DMS53 (cell line): ENCODE measurements at regions not wholly inside any gene's neighbourhood (a gene's known extent, or its start where the extent isn't known, plus 50 kb on each side); places are given as distances from the start of the nearest gene placed in this dataset.

ENCODE experiments used
- DNase-seq: peaks from one replicate; lab custom pipeline; 2025; lab: John Stamatoyannopoulos, UW

DNA sequence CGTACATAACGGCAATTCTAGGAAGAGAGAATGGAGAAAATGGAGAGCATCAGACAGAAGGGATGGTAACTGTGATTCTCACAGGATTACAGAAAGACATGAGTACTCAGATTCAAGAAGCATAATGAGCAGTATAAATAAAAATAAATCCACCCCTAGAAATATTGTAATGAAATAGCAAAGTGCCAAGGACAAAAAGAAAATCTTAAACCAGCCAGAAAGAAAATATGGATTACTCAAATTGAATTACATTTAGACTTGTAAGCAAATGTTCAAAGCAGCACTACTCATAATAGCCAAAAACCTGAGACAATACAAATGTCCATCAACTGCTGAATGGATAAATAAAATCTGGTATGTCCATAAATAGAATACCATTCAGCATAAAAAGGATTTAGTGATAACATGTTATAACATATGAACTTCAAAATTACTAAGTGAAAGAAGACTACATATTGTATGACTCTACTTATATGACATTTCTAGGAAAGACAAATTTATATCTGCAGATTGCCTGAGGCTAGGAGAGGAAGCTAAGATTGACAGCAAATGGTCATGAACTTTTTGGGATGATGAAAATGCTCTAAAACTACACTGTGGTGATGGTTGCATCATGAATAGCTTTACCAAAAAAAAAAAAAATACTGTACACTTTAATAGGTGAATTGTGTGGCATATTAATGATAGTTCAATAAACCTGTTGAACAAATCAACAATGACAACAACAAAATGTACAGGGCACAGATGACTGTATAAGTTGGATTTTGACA, 63.4 kb upstream of the SPTBN1 start:
- DNase-seq = no peak

DNA sequence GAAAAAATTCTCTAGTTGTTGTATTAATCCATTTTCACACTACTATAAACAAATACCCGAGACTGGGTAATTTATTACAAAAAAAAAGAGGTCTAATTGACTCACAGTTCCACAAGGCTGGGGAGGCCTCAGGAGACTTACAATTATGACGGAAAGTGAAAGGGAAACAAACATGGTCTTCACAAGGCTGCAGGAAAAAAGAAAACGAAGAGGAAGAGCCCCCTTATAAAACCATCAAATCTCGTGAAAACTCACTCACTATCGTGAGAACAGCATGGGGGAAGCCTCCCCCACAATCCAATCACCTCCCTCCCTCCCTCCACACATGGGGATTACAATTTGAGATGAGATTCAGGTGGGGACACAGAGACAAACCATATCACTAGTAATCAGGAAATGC, 61.7 kb upstream of the SPTBN1 start:
- DNase-seq = no peak

DNA sequence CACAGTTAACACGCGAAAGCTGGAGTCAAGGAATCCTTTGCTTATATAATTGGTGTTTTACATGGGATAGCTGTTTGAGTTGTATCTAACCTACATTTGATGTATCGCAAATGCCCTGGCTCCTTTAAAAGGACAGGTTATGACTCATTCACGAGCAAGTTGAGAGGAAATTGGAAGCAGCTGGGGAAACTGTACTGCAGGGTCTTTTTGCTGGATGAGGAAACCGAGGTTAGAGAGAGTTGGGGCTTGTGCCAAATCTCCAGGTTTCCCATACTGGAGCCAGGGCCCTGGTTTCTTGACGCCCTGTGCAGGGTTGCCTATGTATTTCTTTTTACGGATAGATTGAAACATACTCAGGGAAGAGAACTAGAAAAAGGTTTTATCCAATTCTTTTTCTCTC, 60.0 kb upstream of the SPTBN1 start:
- no peak for DNase-seq

DNA sequence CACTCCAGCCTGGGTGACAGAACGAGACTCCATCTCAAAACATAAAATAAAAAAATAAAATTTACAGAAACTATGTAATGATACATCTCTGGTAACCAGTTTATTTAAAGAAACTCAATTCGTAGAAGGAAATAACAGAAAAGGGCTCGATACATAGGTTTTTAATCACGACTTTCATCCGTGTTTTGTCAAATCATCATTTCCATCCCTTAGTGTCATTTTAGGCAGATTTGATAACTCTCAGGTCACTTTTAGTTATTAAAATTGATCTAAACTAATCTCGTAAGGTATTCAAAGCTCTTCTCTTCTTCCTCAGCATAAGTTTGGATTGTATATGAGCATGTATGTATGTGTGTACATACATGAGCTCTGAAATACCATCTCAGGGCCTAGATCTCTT, 59.3 kb upstream of the SPTBN1 start:
- no peak for DNase-seq

DNA sequence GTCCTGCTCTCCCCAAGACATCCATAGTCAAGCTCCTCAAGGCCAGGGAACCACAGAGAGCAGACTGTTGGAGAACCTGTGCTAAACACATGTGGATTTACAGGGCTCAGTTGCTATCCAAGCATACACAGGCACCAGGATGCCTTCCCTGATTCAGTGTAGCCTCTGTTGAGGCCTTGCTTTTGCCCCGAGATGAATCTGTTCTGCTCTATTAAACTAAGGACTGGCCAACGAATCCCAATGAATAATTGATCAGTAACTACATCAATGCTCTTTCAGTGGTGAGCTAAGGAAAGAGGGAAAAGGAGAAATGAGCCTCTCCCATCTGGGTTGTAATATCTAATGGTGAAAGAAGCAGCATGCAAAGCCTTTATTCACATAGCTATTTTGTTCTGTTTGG, 58.7 kb upstream of the SPTBN1 start:
- no peak for DNase-seq

DNA sequence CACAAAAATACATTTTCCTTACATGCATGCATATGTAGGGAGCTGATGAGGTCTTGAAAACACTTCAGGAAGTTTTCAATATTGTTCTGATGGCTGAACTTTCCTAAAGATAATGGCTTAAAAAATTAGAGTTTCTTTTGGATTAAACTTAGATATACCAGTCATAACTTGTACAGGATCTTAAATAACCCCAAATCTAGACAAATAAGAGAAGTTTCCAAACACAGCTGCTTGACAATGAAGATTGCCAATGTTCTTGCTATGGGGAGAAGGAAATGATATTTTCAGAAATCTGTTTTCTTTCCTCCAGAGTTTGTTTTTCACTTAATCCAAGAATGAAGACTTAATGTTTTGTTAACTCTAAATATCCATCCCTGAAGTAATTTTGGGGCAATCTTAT, 54.6 kb upstream of the SPTBN1 start:
- DNase-seq = no peak

DNA sequence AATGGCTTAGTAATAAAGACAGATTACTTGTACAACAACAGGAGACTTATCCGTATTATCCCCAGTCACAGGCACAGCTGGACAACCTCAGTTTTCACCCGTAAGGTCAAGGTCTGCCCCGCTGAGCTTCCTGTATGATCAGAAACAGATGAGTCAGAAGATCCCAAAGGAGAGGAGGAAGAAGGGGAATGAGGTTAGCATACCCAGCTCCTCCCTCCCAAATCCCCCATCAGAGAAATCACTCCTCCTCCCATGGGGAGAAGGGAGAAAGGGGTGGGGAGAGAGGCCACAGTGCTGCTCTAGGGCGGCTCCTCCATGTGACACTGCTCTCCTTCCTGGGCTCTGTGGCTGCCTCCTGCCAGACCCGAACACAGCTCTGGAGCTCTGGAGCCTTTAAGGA, 53.8 kb upstream of the SPTBN1 start:
- DNase-seq = peak; percentile 14

DNA sequence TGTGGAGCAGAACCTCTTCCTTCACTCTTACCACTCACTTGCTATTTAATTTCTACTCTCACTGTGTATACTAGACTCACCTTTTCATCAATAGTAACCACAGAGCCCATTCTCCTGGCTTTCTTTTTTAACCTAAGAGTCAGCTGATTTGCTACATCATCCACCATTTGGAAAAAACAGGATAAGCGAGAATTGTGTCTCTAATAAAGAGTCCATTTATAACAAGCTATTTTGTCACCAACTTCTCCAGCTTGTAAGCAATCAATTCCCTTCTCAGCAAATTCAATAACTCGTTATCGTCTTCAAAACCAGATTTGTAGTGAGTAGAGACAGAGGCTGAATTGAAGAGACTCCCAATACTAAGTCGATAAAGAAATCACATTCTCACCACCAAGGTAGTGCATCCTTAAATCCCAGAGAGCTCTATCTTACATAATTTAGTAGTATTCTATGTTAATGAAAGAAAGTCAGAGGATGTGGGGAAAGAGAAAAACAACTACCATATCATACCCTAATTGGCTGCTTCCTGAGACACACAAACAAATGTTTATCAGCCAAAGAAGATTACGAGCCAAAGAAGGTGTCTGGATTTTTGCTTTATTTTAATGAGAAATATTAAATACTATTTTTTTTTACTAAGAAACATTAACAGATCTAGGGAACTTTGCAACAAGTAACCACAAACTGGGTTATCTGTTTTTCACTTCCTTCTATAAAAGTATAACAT, 52.5 kb upstream of the SPTBN1 start:
- DNase-seq = no peak

DNA sequence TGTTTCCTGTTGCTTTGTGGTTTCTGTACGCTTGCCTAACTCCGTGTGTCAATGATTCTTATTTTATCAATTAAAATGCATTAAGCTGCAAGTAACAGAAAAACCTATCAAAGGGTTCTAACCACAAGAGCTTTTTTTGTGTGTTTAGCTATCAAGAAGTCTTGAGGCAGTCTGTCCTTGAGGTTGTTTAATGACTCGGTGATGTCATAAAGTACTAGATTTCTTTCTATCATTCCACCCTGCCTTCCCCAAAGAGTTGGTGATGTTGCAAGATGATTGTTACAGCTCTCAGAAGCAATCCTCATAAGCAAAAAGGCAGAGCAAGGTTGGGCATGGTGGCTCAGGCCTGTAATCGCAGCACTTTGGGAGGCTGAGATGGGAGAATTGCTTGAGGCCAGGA, 51.9 kb upstream of the SPTBN1 start:
- DNase-seq = no peak

DNA sequence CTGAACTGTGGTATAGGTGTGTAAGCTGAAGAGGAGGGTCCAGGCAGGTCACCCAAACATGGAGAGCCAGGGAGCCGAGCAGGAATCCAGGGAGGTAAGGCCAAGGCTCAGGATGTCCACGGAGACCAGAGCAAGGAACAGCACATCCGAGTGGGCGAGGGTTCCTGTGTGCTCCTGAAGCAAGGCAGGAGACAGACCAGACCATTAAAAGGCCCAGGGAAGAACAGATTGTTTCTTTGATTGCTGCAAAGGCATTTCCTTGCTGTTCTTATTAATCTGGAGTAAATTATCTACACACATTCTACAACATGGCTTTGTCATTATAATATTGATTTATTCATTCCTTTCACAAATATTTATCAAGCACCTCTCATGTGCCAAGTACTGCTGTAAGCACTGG, 50.1 kb upstream of the SPTBN1 start:
- no peak for DNase-seq
